T-helper 2 cell treated with Interferon-gamma antibody and Interleukin-4, amounts not matched to agents 5 μg/mL and 100 μg/mL, for 36 hours (primary cell): ENCODE measurements at regions not wholly inside any gene's neighbourhood (a gene's known extent, or its start where the extent isn't known, plus 50 kb on each side); places are given as distances from the start of the nearest gene placed in this dataset.

Source experiments
- DNase-seq: peaks from one replicate; pipeline ENCODE4 v3.0.0; 2021; ENCODE audit warnings: low spot score
- H3K27ac Mint-ChIP-seq: one replicate; pipeline ENCODE4 v1.8.0; 2021; ENCODE audit warnings: mild to moderate bottlenecking, mixed read lengths
- H3K27me3 Mint-ChIP-seq: one replicate; pipeline ENCODE4 v1.8.0; 2021; ENCODE audit warnings: low read depth, mixed read lengths
- H3K36me3 Mint-ChIP-seq: one replicate; pipeline ENCODE4 v1.8.0; 2021; ENCODE audit warnings: low read depth, mixed read lengths
- H3K4me1 Mint-ChIP-seq: one replicate; pipeline ENCODE4 v1.8.0; 2021; ENCODE audit warnings: low read depth, mixed read lengths
- H3K4me3 Mint-ChIP-seq: one replicate; pipeline ENCODE4 v1.8.0; 2022; ENCODE audit warnings: mild to moderate bottlenecking, moderate library complexity, mixed read lengths
- H3K9me3 Mint-ChIP-seq: one replicate; pipeline ENCODE4 v1.8.0; 2021; ENCODE audit warnings: mixed read lengths

DNA sequence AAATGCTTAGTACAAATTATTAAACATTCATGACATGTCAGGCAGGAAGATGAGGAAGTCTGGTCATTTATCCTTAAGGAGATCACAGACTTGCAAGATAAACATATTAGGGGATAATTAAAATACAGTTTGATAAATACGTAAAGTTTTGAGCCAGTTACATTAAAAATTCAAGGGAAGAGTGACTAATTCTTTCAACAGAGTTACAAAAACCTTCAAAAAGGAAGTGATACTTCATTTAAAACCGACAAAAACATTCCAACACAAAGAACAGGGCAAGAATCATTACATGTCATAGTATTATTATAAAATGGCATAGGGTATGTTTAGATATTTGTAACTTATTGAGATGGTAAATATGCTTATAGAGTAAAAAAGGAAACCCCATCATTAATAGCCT lies 636.0 kb downstream of the NR4A2 start:
- no peaks in the 10 kb centered on the region for H3K4me1 Mint-ChIP-seq
- H3K4me3 Mint-ChIP-seq, result no peak overlapping the region
- no peaks in the 10 kb centered on the region for H3K9me3 Mint-ChIP-seq
- H3K27ac Mint-ChIP-seq, result no peak overlapping the region
- no peak for DNase-seq
- H3K27me3 Mint-ChIP-seq, result no peaks in the 10 kb centered on the region
- H3K36me3 Mint-ChIP-seq, result no peaks in the 10 kb centered on the region

DNA sequence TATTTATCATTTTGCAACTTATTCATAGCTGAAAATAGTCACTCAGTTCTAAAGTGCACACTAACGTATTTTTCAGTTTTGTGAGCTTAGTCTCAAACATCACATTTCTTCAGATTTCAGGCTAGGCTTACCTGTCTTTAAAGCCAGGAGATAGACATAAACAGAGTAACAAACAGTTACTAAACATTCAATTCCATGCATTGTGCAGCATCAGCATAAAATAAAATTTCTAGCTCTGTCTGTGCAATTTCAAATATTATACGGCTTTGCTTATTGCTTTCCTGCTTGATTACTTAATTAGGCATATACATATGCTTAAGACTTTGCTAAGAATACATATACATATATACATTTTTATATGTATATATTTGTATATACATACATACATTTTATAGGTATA lies 637.0 kb downstream of the NR4A2 start:
- Mint-ChIP-seq H3K4me1 (no peaks in the 10 kb centered on the region), H3K27me3 (no peaks in the 10 kb centered on the region), H3K4me3 (no peak overlapping the region), H3K36me3 (no peaks in the 10 kb centered on the region), H3K27ac (no peak overlapping the region), H3K9me3 (no peaks in the 10 kb centered on the region)
- DNase-seq, result no peak

DNA sequence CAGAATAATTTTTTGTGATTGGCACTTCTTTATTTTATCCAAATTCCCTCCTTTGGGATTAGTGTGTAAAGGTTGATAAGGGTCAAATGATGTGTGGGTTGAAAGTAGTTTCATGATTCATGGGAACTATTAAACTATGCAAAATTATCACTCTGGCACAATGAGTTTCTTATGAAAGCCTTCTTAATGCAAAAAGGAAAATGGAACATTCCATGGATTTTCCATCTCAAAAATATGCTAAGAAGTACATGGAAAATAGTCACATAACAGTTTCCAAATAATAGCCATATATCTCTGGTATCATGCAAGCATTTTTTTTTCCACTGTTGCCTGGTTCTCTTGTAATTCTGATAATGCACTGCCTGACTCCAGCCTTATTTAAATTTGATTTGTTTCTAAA lies 639.7 kb downstream of the NR4A2 start:
- Mint-ChIP-seq H3K27ac (no peak overlapping the region), H3K4me1 (no peaks in the 10 kb centered on the region), H3K4me3 (no peak overlapping the region), H3K9me3 (no peaks in the 10 kb centered on the region), H3K36me3 (no peaks in the 10 kb centered on the region), H3K27me3 (no peaks in the 10 kb centered on the region)
- no peak for DNase-seq

DNA sequence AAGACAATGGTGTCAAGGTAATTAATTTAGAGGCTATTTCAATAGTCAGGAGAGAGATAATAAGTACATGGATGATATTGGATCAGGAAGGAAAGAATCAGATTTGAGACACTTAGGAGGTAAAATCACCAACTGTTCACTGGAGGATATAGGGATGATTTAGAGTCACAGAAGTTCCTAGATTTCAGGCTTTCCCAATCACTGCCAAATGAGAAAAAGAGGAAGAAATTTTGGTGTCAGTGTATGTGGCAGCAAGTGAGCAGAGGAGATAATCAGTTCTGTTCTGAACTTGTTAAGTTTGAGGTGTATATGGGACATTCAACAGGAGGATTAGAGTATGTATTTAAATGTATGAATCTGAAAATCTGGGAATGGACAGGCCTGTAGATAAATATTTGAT lies 640.4 kb downstream of the NR4A2 start:
- Mint-ChIP-seq H3K27me3 (no peaks in the 10 kb centered on the region), H3K9me3 (no peaks in the 10 kb centered on the region), H3K27ac (no peak overlapping the region), H3K4me3 (no peak overlapping the region), H3K4me1 (no peaks in the 10 kb centered on the region), H3K36me3 (no peaks in the 10 kb centered on the region)
- DNase-seq, result no peak

DNA sequence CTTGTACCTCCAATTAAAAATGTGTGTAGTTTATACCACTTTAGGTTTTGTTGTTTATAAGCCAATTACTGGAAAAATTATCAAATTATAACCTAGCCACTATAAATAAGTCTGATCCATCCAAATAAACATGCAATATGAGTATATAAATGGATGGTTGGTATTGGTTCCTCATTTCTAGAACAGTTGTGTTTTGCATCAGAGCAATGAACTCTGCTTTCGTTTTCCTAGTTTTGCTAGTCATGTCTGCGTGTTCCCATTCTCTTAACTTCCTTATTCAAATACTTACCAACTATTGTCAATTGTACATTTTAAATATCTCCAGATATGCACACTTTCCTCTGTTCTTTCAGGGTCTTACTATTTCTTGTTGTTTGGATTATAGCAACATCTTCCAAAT lies 641.7 kb downstream of the NR4A2 start:
- H3K27ac Mint-ChIP-seq, result no peak overlapping the region
- H3K9me3 Mint-ChIP-seq, result no peaks in the 10 kb centered on the region
- H3K4me3 Mint-ChIP-seq, result no peak overlapping the region
- H3K4me1 Mint-ChIP-seq, result no peaks in the 10 kb centered on the region
- H3K27me3 Mint-ChIP-seq, result no peaks in the 10 kb centered on the region
- DNase-seq, result no peak
- no peaks in the 10 kb centered on the region for H3K36me3 Mint-ChIP-seq

DNA sequence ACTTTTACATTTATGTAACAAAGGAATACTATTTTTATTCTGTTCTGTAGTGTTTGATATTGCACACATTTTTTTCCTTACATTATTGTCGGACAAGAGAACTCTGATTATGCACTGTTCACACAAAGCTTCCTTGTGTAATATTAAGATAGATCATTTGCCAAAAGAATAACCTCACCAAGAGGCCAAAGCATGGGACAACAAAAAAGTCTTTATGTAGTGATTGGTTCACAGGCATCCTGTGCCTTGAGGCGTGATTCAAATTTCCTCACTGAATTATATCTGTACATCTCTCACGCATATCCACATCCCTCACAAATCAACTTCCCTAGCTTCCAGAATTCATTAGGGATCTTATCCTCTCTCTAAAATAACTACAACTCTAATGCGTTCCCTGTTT lies 642.7 kb downstream of the NR4A2 start:
- Mint-ChIP-seq H3K4me1 (no peaks in the 10 kb centered on the region), H3K4me3 (no peak overlapping the region), H3K27ac (no peak overlapping the region), H3K9me3 (no peaks in the 10 kb centered on the region), H3K27me3 (no peaks in the 10 kb centered on the region), H3K36me3 (no peaks in the 10 kb centered on the region)
- no peak for DNase-seq

DNA sequence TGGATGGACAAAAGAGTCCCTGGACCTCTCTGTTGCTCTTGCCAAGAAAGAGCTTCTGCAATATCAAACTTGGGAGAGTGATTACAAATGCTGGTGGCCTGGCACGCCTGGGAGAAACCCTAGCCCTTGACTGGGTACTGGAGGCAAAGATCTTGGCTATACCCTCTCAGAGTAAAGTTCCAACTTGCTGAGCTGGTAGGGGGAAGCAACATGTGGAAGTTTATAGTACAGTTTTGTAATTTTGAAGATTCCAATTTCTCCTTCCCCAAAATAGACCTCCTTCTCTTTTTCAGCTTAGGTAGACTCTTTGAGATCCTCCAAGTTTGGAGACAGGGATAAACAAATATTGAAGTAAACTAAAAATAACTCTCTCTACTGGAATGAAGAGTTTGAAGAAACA lies 645.3 kb downstream of the NR4A2 start:
- Mint-ChIP-seq H3K4me3 (no peak overlapping the region), H3K36me3 (no peaks in the 10 kb centered on the region), H3K9me3 (no peaks in the 10 kb centered on the region), H3K27ac (no peak overlapping the region), H3K4me1 (no peaks in the 10 kb centered on the region), H3K27me3 (no peaks in the 10 kb centered on the region)
- DNase-seq, result no peak

DNA sequence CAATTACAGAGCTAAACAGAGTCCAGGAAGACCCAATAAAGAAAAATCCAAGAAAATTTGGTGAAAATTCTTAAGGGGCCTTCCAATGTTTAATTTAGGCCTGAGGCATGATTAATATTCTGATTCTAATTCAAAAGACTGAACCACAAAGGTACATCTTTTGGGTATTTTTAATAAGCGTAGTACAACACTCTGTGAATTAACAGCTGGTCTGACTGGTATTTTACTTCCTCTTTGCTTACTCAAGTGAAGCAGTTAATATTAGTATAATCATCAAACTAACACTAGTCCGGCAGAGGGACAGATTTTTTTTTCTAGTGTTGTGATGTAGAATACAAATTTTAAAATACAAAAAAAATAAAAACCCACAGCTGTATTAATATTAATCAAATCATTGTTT lies 652.9 kb downstream of the NR4A2 start:
- Mint-ChIP-seq H3K27me3 (no peaks in the 10 kb centered on the region), H3K27ac (no peak overlapping the region), H3K9me3 (no peaks in the 10 kb centered on the region), H3K4me1 (no peaks in the 10 kb centered on the region), H3K36me3 (no peaks in the 10 kb centered on the region), H3K4me3 (no peak overlapping the region)
- no peak for DNase-seq

DNA sequence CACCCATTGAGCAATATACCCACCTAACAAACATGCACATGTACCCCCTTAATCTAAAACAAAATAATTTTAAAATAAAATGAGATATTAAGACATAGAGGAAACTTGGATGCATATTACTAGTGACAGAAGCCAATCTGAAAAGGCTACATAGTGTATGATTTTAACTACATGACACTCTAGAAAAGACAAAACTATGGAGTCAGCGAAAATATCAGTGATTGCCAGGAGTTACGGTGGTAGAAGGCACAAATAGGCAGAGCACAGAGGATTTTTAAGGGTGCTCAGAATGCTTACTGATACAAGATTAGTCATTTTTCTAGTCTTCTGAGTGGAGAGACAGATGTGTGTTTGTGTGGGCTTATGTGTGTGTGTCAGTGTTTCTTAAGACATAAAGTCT lies 656.6 kb downstream of the NR4A2 start:
- Mint-ChIP-seq H3K9me3 (peaks cover 4% of the 10 kb centered on the region), H3K4me1 (no peaks in the 10 kb centered on the region), H3K27ac (no peak overlapping the region), H3K27me3 (no peaks in the 10 kb centered on the region), H3K36me3 (no peaks in the 10 kb centered on the region), H3K4me3 (no peak overlapping the region)
- DNase-seq, result no peak

DNA sequence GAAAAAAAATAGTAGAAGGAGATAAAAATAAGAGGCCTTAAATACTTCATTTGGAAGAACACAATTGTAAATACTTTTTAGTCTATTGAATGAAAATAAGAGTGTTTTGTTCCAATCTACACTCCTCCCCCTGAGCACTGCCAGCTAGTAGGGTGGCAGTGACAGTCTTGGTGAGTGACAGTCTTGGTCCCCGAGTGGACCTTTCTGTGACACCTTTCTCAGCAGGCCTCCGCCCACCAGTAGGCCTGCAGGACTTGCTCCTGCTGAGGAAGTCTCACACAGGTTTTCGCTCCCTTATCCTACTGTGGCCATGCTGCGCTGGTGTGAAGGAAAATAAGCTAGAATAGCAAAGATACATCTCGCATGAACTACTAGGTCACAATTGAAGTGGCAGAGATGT lies 666.8 kb downstream of the NR4A2 start:
- DNase-seq, result no peak
- Mint-ChIP-seq H3K27ac (no peak overlapping the region), H3K9me3 (no peaks in the 10 kb centered on the region), H3K27me3 (no peaks in the 10 kb centered on the region), H3K4me1 (no peaks in the 10 kb centered on the region), H3K36me3 (no peaks in the 10 kb centered on the region), H3K4me3 (no peak overlapping the region)

DNA sequence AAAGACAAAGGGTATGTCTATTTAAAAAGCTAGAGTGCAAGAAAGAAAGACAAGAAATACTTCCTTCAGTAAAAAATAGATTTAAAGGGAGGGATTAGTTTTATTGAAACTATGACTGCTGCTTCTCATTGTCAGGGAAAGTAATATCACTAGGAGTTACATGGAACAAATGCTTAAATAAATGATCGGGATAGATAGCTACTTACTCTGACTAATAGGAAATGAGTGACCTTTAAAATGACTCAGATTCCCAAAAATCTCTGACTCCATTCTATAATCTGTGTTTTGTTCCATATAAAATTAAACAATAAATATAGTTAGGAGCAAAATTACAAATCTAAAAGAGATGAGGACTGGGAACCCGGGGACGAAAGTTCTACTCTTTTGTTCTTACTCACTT lies 669.3 kb downstream of the NR4A2 start:
- Mint-ChIP-seq H3K36me3 (no peaks in the 10 kb centered on the region), H3K9me3 (no peaks in the 10 kb centered on the region), H3K4me1 (no peaks in the 10 kb centered on the region), H3K27me3 (no peaks in the 10 kb centered on the region), H3K27ac (no peak overlapping the region), H3K4me3 (no peak overlapping the region)
- DNase-seq, result no peak

DNA sequence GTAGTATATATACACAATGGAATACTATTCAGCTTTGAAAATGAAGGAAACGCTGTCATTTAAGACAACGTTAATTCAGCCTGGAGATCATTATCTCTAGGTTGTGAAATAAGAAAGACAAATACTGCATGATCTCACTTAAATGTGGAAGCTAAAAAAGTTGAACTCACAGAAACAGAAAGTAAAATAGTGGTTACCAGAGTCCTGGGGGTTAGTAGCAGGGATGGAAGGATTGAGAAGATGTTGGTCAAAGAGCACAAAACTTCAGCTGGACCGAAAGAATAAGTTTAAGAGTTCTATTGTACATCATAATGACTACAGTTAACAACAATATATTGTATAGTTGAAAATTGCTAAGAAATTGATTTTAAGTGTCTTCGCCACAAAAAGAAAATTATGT lies 670.3 kb downstream of the NR4A2 start:
- no peaks in the 10 kb centered on the region for H3K9me3 Mint-ChIP-seq
- H3K27me3 Mint-ChIP-seq, result no peaks in the 10 kb centered on the region
- no peak for DNase-seq
- no peaks in the 10 kb centered on the region for H3K36me3 Mint-ChIP-seq
- no peak overlapping the region for H3K4me3 Mint-ChIP-seq
- H3K27ac Mint-ChIP-seq, result no peak overlapping the region
- H3K4me1 Mint-ChIP-seq, result no peaks in the 10 kb centered on the region

DNA sequence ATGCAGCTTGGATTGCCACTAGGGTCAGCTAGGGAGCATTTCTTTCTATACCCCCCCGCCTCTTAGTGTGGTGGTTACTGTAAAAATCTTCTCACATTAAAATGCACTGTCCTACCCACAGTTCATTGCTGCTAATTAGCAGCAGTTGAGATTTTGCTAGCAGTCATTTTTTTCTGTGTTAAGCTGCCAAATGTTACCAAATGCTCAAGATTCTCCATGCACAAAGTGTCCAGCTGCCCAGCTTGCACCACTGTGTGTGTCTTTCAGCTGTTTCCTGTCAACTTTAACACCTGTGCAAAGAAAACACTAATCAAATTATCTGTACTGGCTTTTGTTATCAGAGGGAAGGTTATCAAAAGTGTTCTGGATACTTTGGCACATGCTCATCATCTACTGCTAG lies 679.3 kb downstream of the NR4A2 start:
- Mint-ChIP-seq H3K27me3 (no peaks in the 10 kb centered on the region), H3K27ac (no peak overlapping the region), H3K4me1 (no peaks in the 10 kb centered on the region), H3K36me3 (no peaks in the 10 kb centered on the region), H3K4me3 (no peak overlapping the region), H3K9me3 (no peaks in the 10 kb centered on the region)
- no peak for DNase-seq

DNA sequence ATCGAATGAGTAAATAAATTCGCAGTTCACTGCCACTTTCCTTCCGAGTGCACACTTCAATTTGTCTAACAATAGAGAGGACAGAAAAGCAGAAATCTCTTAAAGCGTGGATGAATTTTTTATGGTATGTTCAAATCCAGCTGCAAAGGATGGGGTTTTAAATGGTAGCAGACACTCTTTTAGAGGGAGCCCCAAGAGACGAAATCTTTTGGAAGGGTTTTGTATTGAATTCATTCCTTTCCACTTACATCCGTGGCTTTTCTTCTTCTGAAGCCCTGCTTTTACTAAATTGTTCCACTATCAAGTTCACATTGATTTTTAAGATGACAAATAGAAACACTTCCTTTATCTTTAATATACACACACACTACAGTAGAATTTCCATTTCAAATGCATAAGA lies 680.7 kb downstream of the NR4A2 start:
- no peaks in the 10 kb centered on the region for H3K36me3 Mint-ChIP-seq
- DNase-seq, result no peak
- no peak overlapping the region for H3K27ac Mint-ChIP-seq
- H3K9me3 Mint-ChIP-seq, result no peaks in the 10 kb centered on the region
- no peak overlapping the region for H3K4me3 Mint-ChIP-seq
- no peaks in the 10 kb centered on the region for H3K27me3 Mint-ChIP-seq
- H3K4me1 Mint-ChIP-seq, result no peaks in the 10 kb centered on the region

DNA sequence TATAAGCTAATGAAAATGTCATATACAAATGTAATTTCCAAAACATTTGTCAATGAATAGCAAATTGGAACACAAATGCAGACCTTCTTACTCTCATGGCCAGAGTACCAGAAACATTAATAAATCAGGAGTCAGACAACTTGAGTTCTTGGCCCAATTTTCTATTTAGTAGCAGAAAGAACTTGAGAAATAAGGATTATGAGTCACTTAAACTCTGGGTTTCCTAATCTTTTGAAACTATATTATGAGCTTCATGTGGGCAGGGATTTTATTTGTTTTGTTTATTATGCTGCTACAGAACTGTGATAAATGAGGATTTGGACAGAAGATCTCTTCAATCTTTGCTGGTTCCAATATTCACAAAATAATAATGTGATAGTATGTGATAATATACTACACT lies 686.7 kb downstream of the NR4A2 start:
- no peaks in the 10 kb centered on the region for H3K27me3 Mint-ChIP-seq
- no peak for DNase-seq
- no peak overlapping the region for H3K4me3 Mint-ChIP-seq
- H3K27ac Mint-ChIP-seq, result no peak overlapping the region
- no peaks in the 10 kb centered on the region for H3K9me3 Mint-ChIP-seq
- no peaks in the 10 kb centered on the region for H3K36me3 Mint-ChIP-seq
- H3K4me1 Mint-ChIP-seq, result no peaks in the 10 kb centered on the region
